K562 (cell line): ENCODE measurements at regions not wholly inside any gene's neighbourhood (a gene's known extent, or its start where the extent isn't known, plus 50 kb on each side); places are given as distances from the start of the nearest gene placed in this dataset.

Experiments used
- ATAC-seq: fragments of 200-7000 bp; cut with Tn5 transposase; 3 replicates; pipeline ENCODE4 v1.9.1; 2020; ENCODE audit warnings: moderate library complexity
- BruUV-seq: library from RNA; stranded (reverse); fragments of 400-500 nt; replicated peaks from 2 replicates; lab custom pipeline; 2021; lab: Mats Ljungman, UMichigan
- CTCF ChIA-PET: fragments of 300-600 bp; formaldehyde crosslinking; extraction: SDS; loops from one replicate; lab custom pipeline; 2021; ENCODE audit warnings: low intra/inter-chr PET ratio; lab: Yijun Ruan, JAX
- POLR2A ChIA-PET: fragments of 300-600, 350-650 bp; sonication (Branson Sonifier 250); formaldehyde crosslinking; extraction: SDS; loops from one replicate; lab custom pipeline; 2021; ENCODE audit warnings: antibody characterized with exemption, inconsistent platforms; lab: Yijun Ruan, JAX
- DNase-seq, 4 experiments: peaks; one replicate each; pipeline versions ENCODE4 v3.0.0 to v3.0.0-alpha.2; 2011 to 2018; ENCODE audit warnings: low spot score in 3 of 4, mixed read lengths in 3 of 4; ENCODE audit errors: extremely low read depth in 1 of 4
- FAIRE-seq: peaks from 2 replicates; lab custom pipeline; 2011; peaks lifted over from hg19 to GRCh38; lab: Jason Lieb, UNC
- H2AFZ ChIP-seq: 2 replicates; pipeline ENCODE4 v1.6.0; 2011; ENCODE audit warnings: low read depth, low read length, control low read depth, inconsistent platforms
- H3K27ac ChIP-seq: fragments of 200-600 bp; 3 replicates; pipeline ENCODE4 v1.8.0; 2011; ENCODE audit warnings: low read depth, mild to moderate bottlenecking, control low read depth, inconsistent platforms, low read length, moderate library complexity, mixed read lengths; ENCODE audit errors: extremely low read depth
- H3K27me3 ChIP-seq, 2 experiments: fragments of 300-600 bp in 1 of 2; 2 replicates in 1 of 2; 3 replicates in 1 of 2; pipeline versions ENCODE4 v1.6.0 to v1.8.0; 2011; ENCODE audit warnings: inconsistent platforms in 2 of 2, low read length in 2 of 2, mild to moderate bottlenecking in 1 of 2, mixed read lengths in 1 of 2, moderate library complexity in 1 of 2; ENCODE audit not compliant: control insufficient read depth in 2 of 2, insufficient read depth in 2 of 2
- H3K36me3 ChIP-seq: fragments of 300-600 bp; 3 replicates; pipeline ENCODE4 v1.8.0; 2011; ENCODE audit warnings: mild to moderate bottlenecking, low read length, inconsistent platforms; ENCODE audit not compliant: control insufficient read depth, insufficient read depth
- H3K4me1 ChIP-seq, 2 experiments: fragments of 200-600 bp in 1 of 2; replicated peaks in 1 of 2; 2 replicates in 1 of 2; 3 replicates in 1 of 2; pipeline versions ENCODE4 v1.5.1 to v1.8.0; 2011; ENCODE audit warnings: inconsistent platforms in 2 of 2, low read length in 2 of 2, mild to moderate bottlenecking in 1 of 2, mixed read lengths in 1 of 2, moderate library complexity in 1 of 2; ENCODE audit not compliant: control insufficient read depth in 2 of 2, insufficient read depth in 2 of 2
- H3K4me2 ChIP-seq: 2 replicates; pipeline ENCODE4 v1.6.1; 2011; ENCODE audit warnings: low read length, control low read depth, inconsistent platforms, mixed read lengths; ENCODE audit not compliant: insufficient read depth
- H3K4me3 ChIP-seq: fragments of 200-600 bp; sonication (generic), shearing (Covaris generic); 2 replicates; pipeline ENCODE4 v1.5.1; 2016; ENCODE audit warnings: control low read depth, inconsistent platforms
- H3K79me2 ChIP-seq: fragments of 200-600 bp; 3 replicates; pipeline ENCODE4 v1.8.0; 2011; ENCODE audit warnings: low read length, inconsistent platforms; ENCODE audit not compliant: control insufficient read depth, insufficient read depth
- H3K9ac ChIP-seq, 2 experiments: 2 replicates each; pipeline versions ENCODE4 v1.6.0 to v1.6.1; 2011; ENCODE audit warnings: low read depth in 2 of 2, low read length in 2 of 2, control low read depth in 1 of 2, inconsistent platforms in 1 of 2, mild to moderate bottlenecking in 1 of 2, mixed read lengths in 1 of 2; ENCODE audit not compliant: insufficient read depth in 1 of 2
- H3K9me1 ChIP-seq: one replicate; pipeline ENCODE4 v1.6.0; 2011; ENCODE audit warnings: inconsistent platforms, mild to moderate bottlenecking, low read length, moderate library complexity; ENCODE audit not compliant: control insufficient read depth, insufficient read depth
- H3K9me3 ChIP-seq: replicated peaks from 2 replicates; pipeline ENCODE4 v1.5.1; 2011; ENCODE audit warnings: low read depth, low read length, inconsistent platforms; ENCODE audit not compliant: control insufficient read depth, insufficient read depth
- H4K20me1 ChIP-seq: replicated peaks from 2 replicates; pipeline ENCODE4 v1.6.1; 2011; ENCODE audit warnings: low read length, inconsistent platforms, mixed read lengths; ENCODE audit not compliant: control insufficient read depth, insufficient read depth
- CHCHD3 ChIP-seq: fragments of 250-450 bp; sonication (Bioruptor Pico); IDR thresholded peaks from 2 replicates; pipeline ENCODE4 v2.1.2; 2022; ENCODE audit warnings: mild to moderate bottlenecking
- CTCF ChIP-seq, 3 experiments: IDR thresholded peaks in 2 of 3; conservative IDR thresholded peaks in 1 of 3; 2 replicates each; pipeline ENCODE4 v1.5.1; 2011 to 2012; ENCODE audit warnings: low read length in 3 of 3, mild to moderate bottlenecking in 3 of 3, control low read depth in 2 of 3, improper control_type of control experiment in 1 of 3, inconsistent platforms in 1 of 3, low read depth in 1 of 3, mixed read lengths in 1 of 3, moderate library complexity in 1 of 3; ENCODE audit not compliant: insufficient read depth in 2 of 3
- FOXJ3 ChIP-seq: sonication (generic); formaldehyde crosslinking; IDR thresholded peaks from 2 replicates; pipeline ENCODE4 v1.4.0; 2020; ENCODE audit warnings: mild to moderate bottlenecking, missing genetic modification reagents
- FOXK1 ChIP-seq: sonication (generic); formaldehyde crosslinking; IDR thresholded peaks from 2 replicates; pipeline ENCODE4 v1.8.0; 2022; ENCODE audit warnings: missing genetic modification reagents, mild to moderate bottlenecking, borderline replicate concordance
- HMG20A ChIP-seq: fragments of 450-650 bp; formaldehyde crosslinking; conservative IDR thresholded peaks from 2 replicates; pipeline ENCODE4 v1.4.0; 2020; ENCODE audit warnings: mild to moderate bottlenecking, mixed read lengths
- NFE2 ChIP-seq: IDR thresholded peaks from 2 replicates; pipeline ENCODE4 v1.6.1; 2014; ENCODE audit warnings: antibody characterized with exemption, low read depth
- NR1H2 ChIP-seq: sonication (generic); formaldehyde crosslinking; IDR thresholded peaks from 2 replicates; pipeline ENCODE4 v1.4.0; 2020; ENCODE audit warnings: mild to moderate bottlenecking, missing genetic modification reagents
- SMARCA5 ChIP-seq: fragments of 450-650 bp; IDR thresholded peaks from 2 replicates; pipeline ENCODE4 v1.6.1; 2016
- ZBTB43 ChIP-seq: sonication (generic); formaldehyde crosslinking; IDR thresholded peaks from 2 replicates; pipeline ENCODE4 v1.8.0; 2023; ENCODE audit warnings: mild to moderate bottlenecking, missing genetic modification reagents
- ZNF12 ChIP-seq: sonication (generic); formaldehyde crosslinking; IDR thresholded peaks from 2 replicates; pipeline ENCODE4 v1.4.0; 2020; ENCODE audit warnings: mild to moderate bottlenecking, missing genetic modification reagents
- ZNF217 ChIP-seq: sonication (generic); formaldehyde crosslinking; IDR thresholded peaks from 2 replicates; pipeline ENCODE4 v1.8.0; 2022; ENCODE audit warnings: mild to moderate bottlenecking, missing genetic modification reagents
- ZNF384 ChIP-seq: IDR thresholded peaks from 2 replicates; pipeline ENCODE4 v1.6.1; 2012; ENCODE audit warnings: low read depth, low read length, improper control_type of control experiment
- ZNF41 ChIP-seq: fragments of 250-450 bp; sonication (Bioruptor Pico); conservative IDR thresholded peaks from 2 replicates; pipeline ENCODE4 v1.4.0; 2020; ENCODE audit warnings: mild to moderate bottlenecking
- ZNF431 ChIP-seq: sonication (generic); formaldehyde crosslinking; IDR thresholded peaks from 2 replicates; pipeline ENCODE4 v1.8.0; 2022; ENCODE audit warnings: mild to moderate bottlenecking, missing genetic modification reagents
- WGBS: fragments of 100-300 bp; shearing (Covaris generic); methylation state at CpG from one replicate; pipeline ENCODE4 v1.1.6; 2016; ENCODE audit warnings: low coverage, mixed read lengths; ENCODE audit not compliant: insufficient coverage; ENCODE audit errors: missing lambda C conversion rate; 5-methylcytosine and 5-hydroxymethylcytosine counted together
- in situ Hi-C: fragments of 300-500 bp; cut with MboI; formaldehyde crosslinking; loops from 4 replicates; pipeline ENCODE4 v1.15.0; 2018; ENCODE audit warnings: inconsistent platforms, mixed read lengths
- intact Hi-C: fragments of 100-400 bp; cut with micrococcal nuclease; formaldehyde crosslinking; loops from 2 replicates; pipeline ENCODE4 v1.14.2; 2022
- TF ChIP-seq, protein P1 (sequence below): sonication (generic); formaldehyde crosslinking; IDR thresholded peaks from 2 replicates; pipeline ENCODE4 v1.4.0; 2020; ENCODE audit warnings: mild to moderate bottlenecking, missing genetic modification reagents

DNA sequence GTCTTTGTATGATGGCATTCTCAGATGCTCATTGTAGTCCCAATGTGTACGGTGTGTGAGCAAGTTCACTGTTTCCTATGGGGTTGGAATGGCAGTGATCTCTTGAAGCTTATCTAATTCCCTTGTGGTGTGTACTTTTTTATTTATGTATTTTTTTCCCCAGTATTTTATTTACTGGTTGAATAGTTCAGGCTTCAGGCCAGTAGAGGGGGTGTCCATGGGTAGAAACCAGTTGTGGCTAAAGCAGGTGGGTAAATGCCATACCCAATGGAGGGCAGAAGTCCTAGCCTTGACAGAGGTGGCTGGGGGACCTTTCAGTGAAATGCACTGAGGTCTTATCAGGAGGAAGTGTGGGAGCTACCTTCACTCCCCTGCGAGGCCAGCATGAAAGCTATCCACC is 351.4 kb upstream of the CWC22 start:
- ChIA-PET POLR2A (no interaction called here), CTCF (no interaction called here)
- no TSS peak for BruUV-seq
- Histone ChIP-seq H3K4me2 (no peak overlapping the region), H3K9me3 (peaks cover 2% of the 10 kb centered on the region; the same call in 1 of the 2 replicates), H4K20me1 (no peaks in the 10 kb centered on the region), H3K27me3 (no peaks in the 10 kb centered on the region), H3K4me3 (no peak overlapping the region), H3K9me1 (no peaks in the 10 kb centered on the region), H3K9ac (no peak overlapping the region), H2AFZ (no peak overlapping the region), H3K27ac (no peak overlapping the region)
- ATAC-seq, result no peak
- 2% methylated on average over 2 of the region's 2 CpGs for WGBS
- DNase-seq, result no peak
- intact Hi-C loops, result no loop called here
- TF ChIP-seq CTCF (IDR thresholded peaks at IDR 0.05 in 2 of 3, conservative IDR thresholded peaks at IDR 0.05 in 1 of 3; ENCODE audit: insufficient read depth in 2 of 3, low read depth in 1 of 3, low read length in 3 of 3), result no peak
- no peak for TF ChIP-seq NFE2
- TF ChIP-seq ZNF431, result no peak
- no peak for TF ChIP-seq ZNF41 (CRISPR knock-in tag)
- no peak for TF ChIP-seq FOXJ3 (CRISPR knock-in tag)
- TF ChIP-seq CHCHD3 (CRISPR knock-in tag), result no peak
- no peak for TF ChIP-seq SMARCA5
- TF ChIP-seq ZNF217, result no peak
- no peak for TF ChIP-seq ZNF12 (CRISPR knock-in tag)
- no peak for TF ChIP-seq HMG20A
- no peak for TF ChIP-seq FOXK1 (CRISPR knock-in tag)
- no peak for TF ChIP-seq ZBTB43 (CRISPR knock-in tag)
- TF ChIP-seq, protein P1, sequence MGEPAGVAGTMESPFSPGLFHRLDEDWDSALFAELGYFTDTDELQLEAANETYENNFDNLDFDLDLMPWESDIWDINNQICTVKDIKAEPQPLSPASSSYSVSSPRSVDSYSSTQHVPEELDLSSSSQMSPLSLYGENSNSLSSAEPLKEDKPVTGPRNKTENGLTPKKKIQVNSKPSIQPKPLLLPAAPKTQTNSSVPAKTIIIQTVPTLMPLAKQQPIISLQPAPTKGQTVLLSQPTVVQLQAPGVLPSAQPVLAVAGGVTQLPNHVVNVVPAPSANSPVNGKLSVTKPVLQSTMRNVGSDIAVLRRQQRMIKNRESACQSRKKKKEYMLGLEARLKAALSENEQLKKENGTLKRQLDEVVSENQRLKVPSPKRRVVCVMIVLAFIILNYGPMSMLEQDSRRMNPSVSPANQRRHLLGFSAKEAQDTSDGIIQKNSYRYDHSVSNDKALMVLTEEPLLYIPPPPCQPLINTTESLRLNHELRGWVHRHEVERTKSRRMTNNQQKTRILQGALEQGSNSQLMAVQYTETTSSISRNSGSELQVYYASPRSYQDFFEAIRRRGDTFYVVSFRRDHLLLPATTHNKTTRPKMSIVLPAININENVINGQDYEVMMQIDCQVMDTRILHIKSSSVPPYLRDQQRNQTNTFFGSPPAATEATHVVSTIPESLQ (CRISPR knock-in tag), result no peak
- no peak for TF ChIP-seq NR1H2 (CRISPR knock-in tag)
- no peak for TF ChIP-seq ZNF384
- TF ChIP-seq, all 486 proteins: peak for 0
- no peaks in the 10 kb centered on the region for H3K79me2 ChIP-seq
- FAIRE-seq, result no peak
- in situ Hi-C loops, result no loop called here
- H3K4me1 ChIP-seq, result no peaks in the 10 kb centered on the region
- H3K36me3 ChIP-seq, result no peaks in the 10 kb centered on the region
